Brain pericyte (primary cell): ENCODE measurements at regions not wholly inside any gene's neighbourhood (a gene's known extent, or its start where the extent isn't known, plus 50 kb on each side); places are given as distances from the start of the nearest gene placed in this dataset.
"Not testable (repeated sequence)": the region's sequence is repeated elsewhere in the genome, so short reads cannot be mapped to it uniquely, and the experiment has no call there.

Experiments used
- DNase-seq: peaks from one replicate; pipeline ENCODE4 v3.0.0-alpha.2; 2012; ENCODE audit warnings: low read depth, low spot score

DNA sequence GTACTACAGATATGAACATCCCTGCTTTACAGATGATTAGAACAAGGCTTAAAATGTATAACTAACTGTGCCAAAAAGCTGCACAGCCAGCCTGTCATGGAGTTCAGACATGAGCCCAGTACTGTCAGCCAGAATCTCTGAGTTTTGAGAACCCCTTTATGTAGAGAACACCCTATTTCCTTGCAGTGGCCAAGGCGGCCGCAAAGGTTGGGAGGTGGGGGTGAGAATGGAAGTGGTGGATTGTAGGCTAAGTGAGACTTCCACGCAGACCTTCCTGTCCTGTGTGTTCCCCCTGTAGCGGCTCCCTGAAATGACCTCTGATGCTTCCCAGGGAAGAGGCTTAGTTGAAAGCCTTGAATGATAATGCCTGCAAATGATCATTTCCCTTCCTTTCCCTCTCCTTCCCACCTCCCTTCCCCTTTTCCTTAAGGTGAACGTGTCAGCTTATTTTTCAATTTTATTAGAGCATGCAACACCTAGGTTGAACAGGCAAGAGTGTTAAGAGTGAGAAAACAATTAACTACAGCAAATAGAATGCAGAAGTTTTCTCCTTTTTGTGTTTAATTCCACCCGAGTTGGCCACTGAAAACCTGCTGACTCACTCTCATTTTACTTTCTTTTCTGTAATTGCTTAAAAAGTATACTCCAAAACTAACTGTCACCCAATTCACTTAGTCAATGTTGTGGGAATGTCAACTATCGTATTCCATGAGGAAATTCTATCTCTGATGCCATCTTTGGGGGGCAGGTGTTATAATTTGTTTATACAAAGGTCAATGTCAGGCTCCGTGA is 167.0 kb upstream of the EDNRB start:
- no peak for DNase-seq

DNA sequence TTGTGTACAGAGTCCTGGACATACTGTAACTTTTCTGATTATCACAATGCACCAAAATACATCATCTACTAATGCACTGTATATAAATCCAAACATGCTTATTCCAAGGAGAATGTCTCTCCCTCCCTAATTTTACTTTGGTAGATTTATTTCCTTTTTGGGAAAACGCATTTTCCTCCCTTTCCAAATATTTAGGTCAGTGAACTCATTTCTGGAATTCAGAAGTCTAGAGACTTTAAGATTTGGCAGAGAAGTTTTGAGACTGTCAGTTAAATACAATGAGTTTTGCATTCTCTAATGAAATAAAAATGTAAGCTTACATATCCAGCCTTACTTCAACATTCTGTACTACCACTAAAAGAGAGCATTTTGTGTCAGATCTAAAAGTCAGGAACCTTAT is 165.8 kb upstream of the EDNRB start:
- DNase-seq, result no peak

DNA sequence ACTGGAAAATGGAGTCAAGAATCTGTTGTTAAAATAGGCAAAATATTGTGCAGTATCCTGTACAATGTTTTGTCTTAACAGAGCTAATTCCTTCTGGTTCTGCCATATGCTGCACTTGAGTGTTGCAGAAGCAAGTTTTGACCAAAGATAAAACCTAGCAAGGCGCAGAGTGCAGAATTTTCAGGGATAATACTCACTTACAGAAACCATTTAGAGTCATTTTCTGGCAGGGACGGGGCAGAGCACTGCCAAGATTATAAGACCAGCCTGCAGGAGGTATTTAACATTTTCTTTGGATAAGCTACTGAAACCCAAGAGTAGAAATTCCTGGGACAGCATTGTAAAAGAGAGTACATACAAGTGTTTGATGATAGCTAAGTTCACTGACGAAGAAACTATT is 159.5 kb upstream of the EDNRB start:
- no peak for DNase-seq

DNA sequence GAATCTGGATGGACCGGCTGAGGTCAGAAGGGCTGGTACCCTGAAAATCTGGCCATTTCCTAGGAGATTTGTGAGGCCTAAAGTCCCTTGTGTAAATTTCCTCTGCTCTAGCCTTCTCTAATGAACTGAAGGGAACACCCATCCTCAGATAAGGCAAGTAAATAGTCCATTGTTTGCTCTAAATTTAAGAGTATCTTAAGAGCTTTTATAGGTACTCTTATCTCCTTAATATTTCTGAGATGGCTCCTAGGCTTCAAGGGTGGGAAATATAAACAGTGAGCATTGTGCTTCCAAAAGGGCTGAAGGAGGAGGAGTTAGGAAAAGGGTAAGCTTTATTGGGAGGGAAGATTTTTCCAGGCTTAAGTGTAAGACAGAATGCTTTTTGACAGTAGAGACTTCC is 148.7 kb upstream of the EDNRB start:
- DNase-seq, result no peak

DNA sequence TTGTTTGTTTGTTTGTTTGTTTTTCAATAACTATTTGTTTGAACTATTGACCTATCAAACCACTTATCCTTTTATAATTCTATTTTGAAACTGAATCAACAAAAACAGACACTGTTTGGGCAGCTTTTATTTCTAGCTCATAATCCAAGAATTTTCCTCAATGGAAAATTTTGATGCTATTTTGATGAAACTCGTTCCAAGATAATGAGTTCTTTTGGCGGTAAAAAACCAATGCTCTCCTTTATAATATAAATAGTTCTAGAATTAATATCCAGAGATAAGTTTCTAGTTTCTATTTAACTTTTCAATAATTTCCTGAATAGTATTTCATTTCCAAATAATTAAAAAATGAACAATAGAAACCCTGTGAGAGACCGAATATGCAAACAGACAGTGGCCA is 146.5 kb upstream of the EDNRB start:
- no peak for DNase-seq

DNA sequence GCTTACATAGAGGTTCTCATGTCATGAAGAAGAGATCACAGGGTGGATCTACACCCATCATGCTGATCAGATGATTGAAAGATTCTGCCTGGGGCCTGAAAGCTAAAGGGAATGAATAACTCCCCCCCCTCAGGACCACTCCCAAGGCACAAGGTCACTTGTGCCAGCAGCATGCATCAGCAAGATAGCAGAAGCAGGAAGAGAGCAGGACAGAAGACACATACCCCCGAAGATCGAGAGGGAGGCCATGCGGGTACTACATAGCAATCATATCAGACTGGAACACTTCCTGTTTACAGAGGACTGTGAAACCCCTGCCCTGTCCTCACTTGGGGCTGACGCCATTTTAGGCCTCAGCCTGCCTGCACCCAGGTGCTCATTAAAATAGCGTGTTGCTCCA is 143.2 kb upstream of the EDNRB start:
- no peak for DNase-seq

DNA sequence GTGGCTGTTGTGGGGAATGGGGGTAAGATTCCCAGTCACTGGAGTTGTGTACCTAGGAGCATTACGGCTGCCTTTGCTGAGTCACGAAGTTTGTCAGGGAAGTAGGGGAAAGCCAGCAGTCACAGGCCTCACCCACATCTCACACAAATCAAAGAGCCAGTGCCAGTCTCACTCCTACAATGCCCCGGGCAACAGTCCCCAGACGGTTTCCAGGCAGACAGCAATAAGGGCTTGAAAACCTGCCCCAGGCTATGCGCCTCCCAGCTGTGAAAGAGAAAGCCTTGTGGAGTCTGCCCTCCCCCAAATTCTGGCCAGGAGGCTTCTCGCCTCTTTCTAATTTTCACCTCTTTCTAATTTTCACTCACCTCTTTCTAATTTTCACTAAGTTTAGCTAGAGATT is 142.3 kb upstream of the EDNRB start:
- DNase-seq, result no peak

DNA sequence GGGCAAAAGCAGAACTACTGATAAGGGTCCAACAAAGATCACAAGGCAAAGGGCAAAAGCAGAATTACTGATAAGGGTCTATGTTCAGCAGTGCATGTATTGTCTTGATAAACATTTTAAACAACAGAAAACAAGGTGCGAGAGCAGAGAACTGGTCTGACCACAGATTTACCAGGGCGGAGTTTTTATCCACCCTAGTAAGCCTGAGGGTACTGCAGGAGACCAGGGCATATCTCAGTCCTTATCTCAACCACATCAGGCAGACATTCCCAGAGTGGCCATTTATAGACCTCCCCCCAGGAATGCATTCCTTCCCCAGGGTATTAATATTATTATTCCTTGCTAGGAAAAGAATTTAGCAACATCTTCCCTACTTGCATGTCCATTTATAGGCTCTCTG is 138.2 kb upstream of the EDNRB start:
- DNase-seq, result not testable (repeated sequence)

DNA sequence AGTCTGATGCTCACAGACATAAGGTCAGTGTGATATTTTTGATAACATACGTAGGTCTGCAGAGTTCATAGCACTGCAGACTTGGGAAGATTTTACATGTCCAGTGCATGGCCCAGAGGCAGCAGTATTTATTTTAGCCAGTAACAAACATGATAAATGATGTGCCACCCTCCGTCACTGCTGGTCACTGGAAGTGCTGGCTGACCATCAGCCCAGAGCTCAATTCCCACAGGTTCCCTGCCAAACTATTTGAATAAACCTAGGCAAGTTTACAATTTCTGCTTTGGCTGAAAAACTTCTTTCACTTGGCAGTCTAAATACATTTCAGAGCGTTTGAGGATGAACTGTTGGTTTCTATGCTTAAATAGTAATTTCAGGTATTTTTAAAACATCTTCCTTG is 135.5 kb upstream of the EDNRB start:
- no peak for DNase-seq

DNA sequence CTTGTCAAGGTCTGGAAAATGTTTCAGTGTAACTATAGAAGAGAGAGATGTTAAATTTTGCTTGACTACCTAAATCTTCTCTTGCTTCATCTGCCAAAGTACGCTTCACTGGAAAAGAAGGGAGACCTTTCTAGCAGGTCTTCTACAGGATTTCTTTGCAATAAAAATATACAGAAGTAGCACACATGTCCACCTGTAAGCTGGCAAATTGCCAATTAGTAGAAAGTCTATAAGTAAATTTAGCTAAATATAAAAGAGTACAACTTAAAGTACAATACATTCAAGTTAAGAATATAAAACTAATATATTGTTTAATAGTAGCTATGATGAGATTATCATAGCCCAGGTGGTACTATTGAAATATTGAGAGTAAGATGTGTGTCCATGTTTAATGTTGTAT is 128.5 kb upstream of the EDNRB start:
- no peak for DNase-seq

DNA sequence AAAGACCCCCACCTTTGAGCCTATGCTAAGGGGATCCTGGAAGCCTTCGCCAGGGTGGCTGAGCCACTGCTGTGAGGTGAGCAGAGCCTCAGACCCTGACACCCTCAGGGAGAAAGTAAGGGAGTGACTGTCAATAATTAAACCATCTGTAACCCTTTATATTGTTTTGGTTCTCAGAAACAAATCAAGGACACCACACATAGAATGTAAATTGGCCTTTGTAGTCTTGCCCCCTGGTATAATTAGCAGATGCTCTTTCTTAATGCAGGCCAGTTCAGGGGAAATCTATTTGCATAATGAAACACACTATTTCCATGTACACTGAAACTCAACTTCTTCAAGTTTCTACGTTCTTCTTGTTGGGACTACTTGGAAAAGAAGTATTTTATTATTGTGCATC is 127.7 kb upstream of the EDNRB start:
- DNase-seq, result no peak

DNA sequence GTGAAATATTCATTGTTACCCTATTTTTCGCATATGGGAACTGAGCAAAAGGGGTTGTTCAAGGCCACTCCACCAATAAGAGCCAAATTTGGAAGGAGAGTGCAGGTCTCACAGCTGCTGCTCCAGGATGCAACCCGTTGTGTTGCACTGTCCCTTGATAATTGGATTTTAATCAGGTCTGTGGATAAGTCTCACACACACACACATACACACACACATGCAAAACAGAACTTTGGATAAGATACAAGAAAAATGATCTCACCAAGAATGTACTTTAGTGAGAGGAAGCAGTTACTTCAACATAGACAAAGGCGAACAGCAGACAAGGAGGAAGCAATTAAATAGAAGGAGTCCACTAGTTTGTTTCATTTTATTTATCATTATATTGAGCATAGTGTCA is 127.3 kb upstream of the EDNRB start:
- no peak for DNase-seq

DNA sequence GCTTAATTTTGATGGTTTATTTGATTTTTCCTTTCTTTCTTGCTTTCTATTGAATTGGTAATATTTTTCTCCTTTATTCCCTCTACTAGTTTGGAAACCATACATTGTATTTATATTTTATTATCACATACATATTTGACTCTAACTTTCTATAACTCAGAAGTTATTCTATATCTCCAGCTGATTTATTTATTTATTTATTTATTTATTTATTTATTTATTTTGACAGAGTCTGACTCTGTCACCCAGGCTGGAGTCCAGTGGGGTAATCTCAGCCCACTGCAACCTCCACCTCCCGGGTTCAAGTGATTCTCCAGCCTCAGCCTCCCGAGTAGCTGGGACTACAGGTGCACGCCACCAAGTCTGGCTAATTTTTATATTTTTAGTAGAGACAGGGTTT is 122.7 kb upstream of the EDNRB start:
- DNase-seq, result not testable (repeated sequence)

DNA sequence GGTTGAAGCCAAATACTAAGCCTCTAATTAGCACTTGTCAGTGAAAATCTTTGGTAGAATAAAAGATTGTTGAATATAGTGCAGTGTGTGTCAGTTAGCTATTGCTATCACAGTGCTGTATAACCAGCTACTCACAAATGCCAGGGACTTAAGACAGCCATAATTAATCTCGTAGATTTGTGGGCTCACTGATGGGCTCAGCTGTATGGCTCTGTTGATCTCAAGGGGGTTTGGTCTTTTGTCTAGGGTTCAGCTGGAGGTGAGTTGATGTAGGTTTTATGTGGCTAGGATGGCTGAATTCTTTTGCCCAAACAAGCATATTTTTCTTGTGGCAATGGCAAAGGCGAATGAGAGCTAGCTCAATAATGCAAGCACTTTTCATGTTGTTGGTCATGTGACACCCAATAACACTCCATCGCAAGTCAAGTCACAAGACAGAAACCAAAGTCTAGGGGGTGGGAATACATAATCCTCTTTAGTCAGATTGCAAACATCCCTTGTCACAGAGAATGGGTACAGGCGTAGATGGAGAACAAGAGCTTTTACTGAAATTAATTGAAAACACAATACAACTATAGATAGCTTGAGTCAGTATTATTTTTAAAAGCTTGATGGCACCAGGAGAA is 121.7 kb upstream of the EDNRB start:
- no peak for DNase-seq

DNA sequence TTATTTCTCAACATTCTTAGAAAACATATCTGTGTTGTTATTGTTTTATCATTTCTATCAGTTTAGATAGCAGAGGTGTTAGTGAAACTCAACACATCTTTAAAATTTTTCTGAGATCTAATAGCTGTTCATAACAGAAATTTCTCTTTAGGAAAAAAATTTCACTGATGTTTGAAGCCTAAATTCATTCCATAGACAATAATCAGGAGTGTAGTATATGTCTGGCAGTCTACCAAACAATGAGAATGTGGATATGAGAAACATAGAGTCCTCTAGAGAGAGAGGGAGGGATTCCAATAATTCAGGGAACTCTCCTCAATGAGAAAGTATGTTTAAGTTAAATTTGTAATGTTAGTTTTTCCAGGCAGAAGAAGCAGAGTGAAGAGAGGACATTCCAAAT is 118.2 kb upstream of the EDNRB start:
- no peak for DNase-seq

DNA sequence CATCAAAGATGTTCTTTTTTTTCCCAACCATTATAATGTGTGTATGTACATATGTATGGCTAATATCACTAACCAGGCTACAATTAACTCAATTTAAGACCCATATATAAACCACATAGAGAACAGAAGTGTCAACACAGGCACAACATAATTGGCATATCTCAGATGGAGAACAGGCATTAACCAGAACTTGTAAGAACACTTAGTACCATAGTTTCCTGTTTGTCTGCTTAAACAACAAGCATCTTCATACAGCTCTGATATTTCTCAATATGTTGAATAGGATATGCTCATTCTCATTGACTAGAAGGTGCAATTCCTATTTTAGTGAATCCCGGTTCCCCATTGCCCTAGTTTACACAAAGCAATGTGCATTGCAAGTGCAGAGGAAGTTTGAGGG is 116.9 kb upstream of the EDNRB start:
- DNase-seq, result no peak

DNA sequence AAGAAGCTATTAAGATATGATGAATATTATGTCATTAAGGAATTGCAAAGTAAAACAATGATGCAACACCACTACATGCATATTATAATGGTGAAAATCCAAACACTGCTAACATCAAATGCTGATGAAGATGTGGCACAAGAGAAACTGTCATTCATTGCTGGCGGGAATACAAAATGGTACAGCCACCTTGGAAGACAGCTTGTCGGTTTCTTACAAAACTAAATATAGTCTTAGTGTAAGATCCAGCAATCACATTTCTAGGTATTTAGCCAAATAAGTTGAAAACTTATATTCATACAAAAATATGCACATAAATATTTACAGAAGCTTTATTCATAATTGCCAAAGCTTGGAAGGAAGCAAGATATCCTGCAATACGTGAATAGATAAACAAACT is 114.9 kb upstream of the EDNRB start:
- DNase-seq, result no peak

DNA sequence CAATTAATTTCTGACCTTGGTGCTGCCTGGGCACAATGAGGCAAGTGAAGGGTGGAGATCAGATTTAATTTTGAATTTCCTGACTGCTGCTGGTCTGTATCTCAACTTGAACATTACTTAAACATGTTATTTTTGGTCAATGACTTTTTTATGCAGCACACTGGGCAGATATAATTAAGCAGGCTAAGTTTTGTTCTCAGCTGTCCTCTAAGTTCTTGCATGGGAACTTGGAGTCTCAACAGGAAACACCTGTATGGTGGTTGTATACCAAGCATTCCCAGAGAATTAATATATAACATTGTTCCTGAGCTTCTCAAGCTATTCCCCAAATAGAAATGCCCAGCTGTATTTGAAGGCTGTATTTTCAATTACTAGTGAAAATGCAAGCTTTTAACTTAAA is 113.5 kb upstream of the EDNRB start:
- no peak for DNase-seq

DNA sequence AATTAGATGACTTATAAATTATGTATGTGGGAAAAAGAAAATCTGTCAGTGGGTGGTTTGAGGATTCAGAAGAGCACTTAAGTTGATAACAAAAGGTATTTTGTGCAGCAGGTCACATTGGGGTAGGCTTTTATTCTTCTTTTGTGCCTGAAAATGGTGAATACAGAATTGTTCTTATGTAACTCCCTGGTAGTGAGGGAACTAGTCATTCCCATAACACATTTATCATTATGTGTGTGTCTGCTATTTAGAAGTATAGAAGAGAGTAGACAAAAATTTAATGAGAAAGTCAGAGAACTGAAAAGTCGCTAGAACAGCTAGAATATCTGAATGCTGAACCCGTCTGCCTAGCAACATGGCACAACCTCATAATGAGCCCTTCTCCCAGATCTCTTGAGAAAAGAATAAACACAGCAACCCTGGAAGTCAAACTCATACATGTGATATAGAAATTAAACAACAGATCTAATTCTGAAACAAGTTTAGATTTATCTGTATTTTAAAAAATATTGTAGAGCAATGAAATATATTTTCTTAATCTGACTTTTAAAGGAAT is 111.8 kb upstream of the EDNRB start:
- DNase-seq, result no peak

DNA sequence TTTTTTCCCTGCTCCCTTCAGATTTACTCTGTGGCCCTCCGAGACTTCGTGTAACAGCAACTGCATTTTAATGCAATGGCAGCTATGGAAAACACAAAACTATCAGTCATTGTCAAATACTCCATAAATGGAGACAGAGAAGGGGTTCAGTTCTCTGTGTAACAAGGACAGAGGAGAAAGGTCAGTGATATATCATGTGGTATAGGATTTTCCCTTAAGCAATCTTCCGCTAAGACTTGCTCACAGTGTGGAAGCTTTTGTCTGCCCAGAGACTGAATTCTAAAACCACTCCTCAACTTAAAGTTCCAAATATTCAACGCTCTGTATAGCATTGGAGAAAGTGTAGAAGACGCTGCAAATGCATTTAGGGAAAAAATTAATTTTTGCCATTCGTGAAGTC is 111.3 kb upstream of the EDNRB start:
- DNase-seq, result no peak

DNA sequence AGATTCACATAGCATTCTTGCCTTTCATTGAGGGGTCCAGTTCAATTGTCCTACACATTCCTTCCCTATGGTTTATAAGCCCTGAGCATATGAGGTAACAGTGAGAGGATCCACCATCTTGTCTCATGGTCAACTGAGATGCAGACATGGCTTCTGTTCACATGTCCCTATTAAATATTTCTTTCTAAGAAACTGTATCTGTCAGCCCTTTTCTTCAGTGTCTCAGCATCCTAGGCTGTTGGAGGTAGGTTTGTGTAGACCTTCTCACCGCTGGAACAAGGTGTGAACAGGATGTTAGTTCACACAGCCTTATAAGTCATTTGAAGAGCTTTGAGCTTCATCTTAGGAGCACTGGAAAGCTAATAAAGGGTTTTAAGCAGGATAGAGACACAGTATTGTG is 110.3 kb upstream of the EDNRB start:
- DNase-seq, result no peak

DNA sequence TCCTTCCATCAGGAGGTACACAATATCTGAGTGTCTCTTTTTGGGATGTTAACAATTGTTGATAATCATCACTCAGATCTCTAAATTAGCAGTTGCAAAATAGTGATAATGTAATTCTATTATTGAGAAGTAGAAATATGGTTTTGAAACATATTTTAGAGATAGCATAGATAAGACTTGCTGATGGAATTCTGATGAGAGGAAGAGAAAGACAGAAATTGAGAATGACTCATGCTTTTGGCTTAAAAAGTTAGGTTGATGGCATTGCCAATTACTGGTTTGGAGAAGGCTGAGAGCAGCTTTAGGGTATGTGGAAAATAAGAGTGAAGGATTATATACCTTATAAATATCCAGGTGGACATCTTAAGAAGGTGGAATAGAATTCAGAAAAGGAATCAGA is 106.4 kb upstream of the EDNRB start:
- no peak for DNase-seq

DNA sequence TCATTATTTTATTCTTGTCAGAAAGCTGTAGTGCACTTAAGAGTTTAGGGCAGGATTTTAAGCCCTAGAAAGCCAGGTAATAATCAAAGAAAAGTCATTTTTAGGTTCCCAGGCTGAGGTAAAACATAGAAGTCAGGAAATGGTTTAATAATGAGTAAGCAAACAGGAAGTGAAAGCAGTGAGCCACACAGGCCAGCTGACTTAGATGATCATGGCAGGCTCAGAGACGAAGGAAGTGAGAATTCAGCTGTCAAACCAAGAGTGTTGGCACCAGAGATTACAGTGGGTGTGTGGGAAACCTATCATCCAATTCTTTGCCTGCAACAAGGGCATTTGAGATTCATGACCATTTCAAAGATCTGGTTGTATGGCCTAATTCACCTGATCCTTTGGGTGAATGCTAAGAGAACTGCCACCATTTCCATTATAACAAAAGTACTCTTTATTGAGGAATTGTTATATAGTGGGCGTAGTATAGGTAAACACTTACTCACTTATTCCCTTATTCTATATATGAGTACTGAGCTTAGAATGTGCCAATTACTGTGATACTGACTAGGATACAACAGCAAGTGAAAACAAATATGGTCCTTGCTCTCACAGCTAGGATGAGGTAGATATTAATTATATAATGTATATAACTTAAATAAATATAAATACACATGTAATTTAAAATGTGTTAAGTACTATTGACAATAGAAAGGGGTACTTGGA is 103.7 kb upstream of the EDNRB start:
- no peak for DNase-seq
